H9 (cell line): ENCODE measurements at regions not wholly inside any gene's neighbourhood (a gene's known extent, or its start where the extent isn't known, plus 50 kb on each side); places are given as distances from the start of the nearest gene placed in this dataset.
A peak's percentile ranks its signal among the peaks of the same experiment; 100 is the strongest.

Experiments used
- DNase-seq: peaks from one replicate; pipeline ENCODE4 v3.0.0-alpha.2; 2017
- H2AFZ ChIP-seq: one replicate; pipeline ENCODE4 v1.6.1; 2013; ENCODE audit warnings: mild to moderate bottlenecking, low read length, control low read depth, moderate library complexity
- H2AK5ac ChIP-seq: 2 replicates; pipeline ENCODE4 v1.6.1; 2013; ENCODE audit warnings: low read length, control low read depth, mixed read lengths; ENCODE audit not compliant: insufficient read length
- H2BK120ac ChIP-seq: one replicate; pipeline ENCODE4 v1.6.1; 2013; ENCODE audit warnings: low read depth, mild to moderate bottlenecking, low read length, control low read depth, inconsistent platforms; ENCODE audit not compliant: poor library complexity, severe bottlenecking
- H2BK12ac ChIP-seq: 2 replicates; pipeline ENCODE4 v1.6.1; 2013; ENCODE audit warnings: low read length, control low read depth, mixed read lengths, low read depth; ENCODE audit not compliant: insufficient read length
- H2BK15ac ChIP-seq: 2 replicates; pipeline ENCODE4 v1.6.1; 2013; ENCODE audit warnings: low read depth, low read length, control low read depth
- H2BK20ac ChIP-seq: one replicate; pipeline ENCODE4 v1.6.1; 2013; ENCODE audit warnings: low read depth, mild to moderate bottlenecking, low read length, control low read depth, inconsistent platforms; ENCODE audit not compliant: poor library complexity, severe bottlenecking
- H2BK5ac ChIP-seq: 2 replicates; pipeline ENCODE4 v1.6.1; 2013; ENCODE audit warnings: low read length, control low read depth, mixed read lengths; ENCODE audit not compliant: insufficient read length
- H3K14ac ChIP-seq: 2 replicates; pipeline ENCODE4 v1.6.1; 2013; ENCODE audit warnings: low read length, control low read depth; ENCODE audit not compliant: insufficient read depth
- H3K18ac ChIP-seq: 2 replicates; pipeline ENCODE4 v1.6.1; 2013; ENCODE audit warnings: low read depth, mild to moderate bottlenecking, mixed read lengths, low read length, control low read depth; ENCODE audit not compliant: insufficient read length
- H3K23ac ChIP-seq: 2 replicates; pipeline ENCODE4 v1.6.1; 2013; ENCODE audit warnings: low read length, control low read depth, mixed read lengths, low read depth; ENCODE audit not compliant: insufficient read length
- H3K23me2 ChIP-seq: 2 replicates; pipeline ENCODE4 v1.6.1; 2013; ENCODE audit warnings: low read depth, mild to moderate bottlenecking, mixed read lengths, low read length, control low read depth; ENCODE audit not compliant: insufficient read length, poor library complexity, severe bottlenecking
- H3K27ac ChIP-seq: 2 replicates; pipeline ENCODE4 v1.5.1; 2013; ENCODE audit warnings: low read length, control low read depth, mixed read lengths, low read depth; ENCODE audit not compliant: insufficient read length
- H3K27me3 ChIP-seq: 2 replicates; pipeline ENCODE4 v1.6.1; 2013; ENCODE audit warnings: low read length, control low read depth, inconsistent platforms; ENCODE audit not compliant: insufficient read depth
- H3K4ac ChIP-seq: 2 replicates; pipeline ENCODE4 v1.6.1; 2013; ENCODE audit warnings: low read depth, mild to moderate bottlenecking, control low read depth, inconsistent platforms, low read length, moderate library complexity
- H3K4me1 ChIP-seq: 2 replicates; pipeline ENCODE4 v1.6.1; 2013; ENCODE audit warnings: low read length, control low read depth, inconsistent platforms; ENCODE audit not compliant: insufficient read depth
- H3K4me2 ChIP-seq: 2 replicates; pipeline ENCODE4 v1.6.1; 2013; ENCODE audit warnings: low read length, control low read depth, mixed read lengths; ENCODE audit not compliant: insufficient read length, insufficient read depth
- H3K56ac ChIP-seq: 2 replicates; pipeline ENCODE4 v1.6.1; 2013; ENCODE audit warnings: low read depth, mild to moderate bottlenecking, mixed read lengths, low read length, control low read depth; ENCODE audit not compliant: insufficient read length
- H3K79me1 ChIP-seq: 2 replicates; pipeline ENCODE4 v1.6.1; 2013; ENCODE audit warnings: low read depth, mild to moderate bottlenecking, moderate library complexity, low read length, control low read depth, inconsistent platforms; ENCODE audit not compliant: insufficient read depth, poor library complexity, severe bottlenecking
- H3K79me2 ChIP-seq: 2 replicates; pipeline ENCODE4 v1.6.1; 2013; ENCODE audit warnings: low read length, control low read depth, inconsistent platforms; ENCODE audit not compliant: insufficient read depth
- H3K9ac ChIP-seq: 2 replicates; pipeline ENCODE4 v1.6.1; 2013; ENCODE audit warnings: low read length, control low read depth, mixed read lengths; ENCODE audit not compliant: insufficient read length; ENCODE audit errors: extremely low read depth
- H3K9me3 ChIP-seq: one replicate; pipeline ENCODE4 v1.6.1; 2013; ENCODE audit warnings: low read depth, low read length, inconsistent platforms; ENCODE audit not compliant: control insufficient read depth
- H3T11ph ChIP-seq: one replicate; pipeline ENCODE4 v1.6.1; 2013; ENCODE audit warnings: mild to moderate bottlenecking, low read length, control low read depth, inconsistent platforms
- H4K20me1 ChIP-seq: one replicate; pipeline ENCODE4 v1.6.1; 2013; ENCODE audit not compliant: control insufficient read depth, insufficient read length, insufficient read depth
- H4K5ac ChIP-seq: 2 replicates; pipeline ENCODE4 v1.6.1; 2013; ENCODE audit warnings: low read depth, mild to moderate bottlenecking, mixed read lengths, low read length, control low read depth; ENCODE audit not compliant: insufficient read length
- H4K8ac ChIP-seq: replicated peaks from 2 replicates; pipeline ENCODE4 v1.6.1; 2013; ENCODE audit warnings: low read length, control low read depth, mixed read lengths, low read depth; ENCODE audit not compliant: insufficient read length
- H4K91ac ChIP-seq: 2 replicates; pipeline ENCODE4 v1.6.1; 2013; ENCODE audit warnings: low read depth, mild to moderate bottlenecking, moderate library complexity, mixed read lengths, low read length, control low read depth; ENCODE audit not compliant: insufficient read length
- H3K27ac Mint-ChIP-seq, 3 experiments: 2 replicates in 2 of 3; 3 replicates in 1 of 3; pipeline ENCODE4 v1.8.0; 2020 to 2021; ENCODE audit warnings: mixed read lengths in 3 of 3, mild to moderate bottlenecking in 1 of 3, moderate library complexity in 1 of 3
- H3K27me3 Mint-ChIP-seq: 2 replicates; pipeline ENCODE4 v1.8.0; 2021; ENCODE audit warnings: low read depth, mild to moderate bottlenecking, moderate library complexity, mixed read lengths
- H3K36me3 Mint-ChIP-seq, 3 experiments: 2 replicates in 2 of 3; 3 replicates in 1 of 3; pipeline ENCODE4 v1.8.0; 2020 to 2021; ENCODE audit warnings: low read depth in 3 of 3, mixed read lengths in 3 of 3; ENCODE audit not compliant: insufficient read depth in 1 of 3
- H3K4me1 Mint-ChIP-seq, 2 experiments: 2 replicates each; pipeline ENCODE4 v1.8.0; 2020; ENCODE audit warnings: mixed read lengths in 2 of 2
- H3K4me3 Mint-ChIP-seq, 2 experiments: 2 replicates in 1 of 2; 3 replicates in 1 of 2; pipeline ENCODE4 v1.8.0; 2020 to 2021; ENCODE audit warnings: mild to moderate bottlenecking in 2 of 2, mixed read lengths in 2 of 2, moderate library complexity in 1 of 2
- H3K9me3 Mint-ChIP-seq, 2 experiments: 2 replicates in 1 of 2; 3 replicates in 1 of 2; pipeline ENCODE4 v1.8.0; 2020; ENCODE audit warnings: mild to moderate bottlenecking in 2 of 2, mixed read lengths in 2 of 2, moderate library complexity in 1 of 2
- WGBS: extraction: QIAGEN DNeasy Blood & Tissue Kit; methylation state at CpG from one replicate; pipeline ENCODE4 v1.1.7; 2013; ENCODE audit warnings: missing lambda C conversion rate, low lambda C conversion rate, mixed read lengths; ENCODE audit not compliant: insufficient read length; ENCODE audit errors: extremely low coverage; 5-methylcytosine and 5-hydroxymethylcytosine counted together
- TF ChIP-seq, protein P1 (sequence below): fragments of 200-600 bp; sonication (generic); conservative IDR thresholded peaks from 3 replicates; pipeline ENCODE4 v1.8.0; 2021; ENCODE audit warnings: antibody characterized with exemption, mild to moderate bottlenecking

DNA sequence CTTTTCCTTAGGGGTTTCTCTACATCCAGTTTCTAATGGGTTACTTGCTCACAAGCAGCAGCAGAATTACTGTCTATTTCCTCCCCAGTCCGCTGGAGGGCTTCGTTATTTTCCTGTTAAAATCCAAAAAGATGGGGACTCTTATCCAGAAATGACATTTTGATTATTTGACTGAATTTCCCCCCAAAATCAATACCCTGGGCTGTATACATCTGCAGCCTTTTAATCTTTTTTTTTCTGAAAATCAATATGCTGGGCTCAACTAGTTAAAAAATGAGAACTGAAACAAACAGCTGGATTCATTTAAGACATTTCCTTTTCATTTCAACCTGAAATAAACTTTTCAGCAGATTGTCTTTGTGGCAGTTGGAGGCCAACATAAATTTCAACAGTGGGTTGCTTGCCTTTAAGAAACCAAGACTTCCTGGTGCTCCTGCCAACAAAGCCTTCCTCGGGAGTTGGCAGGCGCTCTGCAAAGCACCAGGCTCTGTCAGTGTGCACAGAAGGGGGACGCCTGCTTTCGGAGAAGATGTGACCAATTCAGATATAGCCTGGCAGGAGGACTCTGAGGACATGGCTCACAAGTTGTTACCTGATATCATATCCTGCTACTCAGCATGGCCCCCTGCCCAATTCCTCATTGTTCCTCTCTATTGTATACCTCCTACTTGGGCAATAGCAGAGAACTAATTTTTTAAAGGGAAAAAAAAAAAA, 204.7 kb upstream of the ARG1 start:
- Histone ChIP-seq H3K79me2 (no peaks in the 10 kb centered on the region), H3K9ac (no peak overlapping the region), H3K79me1 (no peaks in the 10 kb centered on the region), H3K23ac (no peak overlapping the region), H3K27me3 (no peaks in the 10 kb centered on the region), H3K27ac (no peak overlapping the region), H2BK15ac (no peak overlapping the region), H3K9me3 (peaks cover 6% of the 10 kb centered on the region), H4K8ac (no peak overlapping the region), H2BK12ac (no peak overlapping the region), H3K14ac (no peak overlapping the region), H4K91ac (no peak overlapping the region), H3K18ac (no peak overlapping the region), H3K4me2 (no peak overlapping the region), H2AFZ (no peak overlapping the region), H2BK5ac (no peak overlapping the region), H3K56ac (no peak overlapping the region), H3K4me1 (0 out of 2 replicates have a peak, but pooled peaks cover 3% of the 10 kb centered on the region), H4K20me1 (no peaks in the 10 kb centered on the region), H2BK120ac (no peak overlapping the region), H2AK5ac (no peak overlapping the region), H2BK20ac (no peak overlapping the region), H3K4ac (no peak overlapping the region), H3T11ph (no peak overlapping the region), H4K5ac (no peak overlapping the region), H3K23me2 (no peaks in the 10 kb centered on the region)
- Mint-ChIP-seq H3K4me1 (peaks cover 22 to 23% of the 10 kb centered on the region in 2 experiments), H3K27ac (peak overlapping the region in 1 of 3 experiments; percentile 31; a peak in 3 of 7 replicates), H3K9me3 (peaks cover 4 to 10% of the 10 kb centered on the region in 2 experiments), H3K27me3 (no peaks in the 10 kb centered on the region; the same call in 1 of the 2 replicates), H3K36me3 (peaks cover 2 to 13% (median 6%) of the 10 kb centered on the region in 3 experiments; a peak in 6 of 7 replicates), H3K4me3 (no peak overlapping the region)
- WGBS, result no CpG with 5 or more reads among the region's 6 CpGs
- no peak for DNase-seq
- TF ChIP-seq, protein P1, sequence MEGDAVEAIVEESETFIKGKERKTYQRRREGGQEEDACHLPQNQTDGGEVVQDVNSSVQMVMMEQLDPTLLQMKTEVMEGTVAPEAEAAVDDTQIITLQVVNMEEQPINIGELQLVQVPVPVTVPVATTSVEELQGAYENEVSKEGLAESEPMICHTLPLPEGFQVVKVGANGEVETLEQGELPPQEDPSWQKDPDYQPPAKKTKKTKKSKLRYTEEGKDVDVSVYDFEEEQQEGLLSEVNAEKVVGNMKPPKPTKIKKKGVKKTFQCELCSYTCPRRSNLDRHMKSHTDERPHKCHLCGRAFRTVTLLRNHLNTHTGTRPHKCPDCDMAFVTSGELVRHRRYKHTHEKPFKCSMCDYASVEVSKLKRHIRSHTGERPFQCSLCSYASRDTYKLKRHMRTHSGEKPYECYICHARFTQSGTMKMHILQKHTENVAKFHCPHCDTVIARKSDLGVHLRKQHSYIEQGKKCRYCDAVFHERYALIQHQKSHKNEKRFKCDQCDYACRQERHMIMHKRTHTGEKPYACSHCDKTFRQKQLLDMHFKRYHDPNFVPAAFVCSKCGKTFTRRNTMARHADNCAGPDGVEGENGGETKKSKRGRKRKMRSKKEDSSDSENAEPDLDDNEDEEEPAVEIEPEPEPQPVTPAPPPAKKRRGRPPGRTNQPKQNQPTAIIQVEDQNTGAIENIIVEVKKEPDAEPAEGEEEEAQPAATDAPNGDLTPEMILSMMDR, result no peak
